ENCODE measurements at regions not wholly inside any gene's neighbourhood (a gene's known extent, or its start where the extent isn't known, plus 50 kb on each side); places are given as distances from the start of the nearest gene placed in this dataset.
"Not testable (repeated sequence)": the region's sequence is repeated elsewhere in the genome, so short reads cannot be mapped to it uniquely, and the experiment has no call there.

- Histone ChIP-seq H3K36me3 (ENCODE audit: control insufficient read depth, low read length) (no peaks in the 10 kb centered on the region), H3K9me3 (ENCODE audit: control insufficient read depth, insufficient read depth, low read length) (peaks cover 12% of the 10 kb centered on the region), H3F3A (ENCODE audit: control insufficient read depth, insufficient read depth) (no peaks in the 10 kb centered on the region), H3K27ac (ENCODE audit: low read depth, low read length) (no peak overlapping the region), H4K20me1 (ENCODE audit: control insufficient read depth, insufficient read depth, low read depth, low read length) (no peaks in the 10 kb centered on the region), H3K4me2 (ENCODE audit: low read length) (no peak overlapping the region), H3K4me1 (ENCODE audit: control insufficient read depth, low read length) (no peaks in the 10 kb centered on the region; the same call in 1 of the 2 replicates), H3K27me3 (ENCODE audit: control insufficient read depth, low read length) (no peaks in the 10 kb centered on the region), H3K9me2 (replicated peaks; ENCODE audit: control insufficient read depth, low read length) (no peaks in the 10 kb centered on the region), H3K79me2 (ENCODE audit: control insufficient read depth, low read length) (no peaks in the 10 kb centered on the region), H3K4me3 (ENCODE audit: low read length) (no peak overlapping the region)
- TF ChIP-seq EZH2phosphoT487 (IDR thresholded peaks at IDR 0.05; ENCODE audit: borderline replicate concordance, low read length) (no peak), CTCF (IDR thresholded peaks at IDR 0.05; ENCODE audit: low read depth, low read length, poor library complexity, severe bottlenecking) (no peak)
Measured at GRCh38 chr22:49392247-49392646, 435.4 kb downstream of the BRD1 start.

- H3F3A ChIP-seq (ENCODE audit: control insufficient read depth, insufficient read depth), result no peaks in the 10 kb centered on the region
- TF ChIP-seq CTCF (IDR thresholded peaks at IDR 0.05; ENCODE audit: low read depth, low read length, poor library complexity, severe bottlenecking) (no peak), EZH2phosphoT487 (IDR thresholded peaks at IDR 0.05; ENCODE audit: borderline replicate concordance, low read length) (no peak)
Measured at GRCh38 chr22:49391436-49391835, 436.2 kb downstream of the BRD1 start.

GRCh38 chr22:49390954-49391353 lies 436.7 kb downstream of the BRD1 start:
- no peaks in the 10 kb centered on the region; the same call in 1 of the 2 replicates for H3K4me1 ChIP-seq (ENCODE audit: control insufficient read depth, low read length)
- no peaks in the 10 kb centered on the region for H3F3A ChIP-seq (ENCODE audit: control insufficient read depth, insufficient read depth)
- H3K9me3 ChIP-seq (ENCODE audit: control insufficient read depth, insufficient read depth, low read length), result peaks cover 12% of the 10 kb centered on the region
- no peaks in the 10 kb centered on the region for H3K79me2 ChIP-seq (ENCODE audit: control insufficient read depth, low read length)
- no peaks in the 10 kb centered on the region for H3K27me3 ChIP-seq (ENCODE audit: control insufficient read depth, low read length)
- no peak overlapping the region for H3K4me2 ChIP-seq (ENCODE audit: low read length)
- H3K27ac ChIP-seq (ENCODE audit: low read depth, low read length), result no peak overlapping the region
- TF ChIP-seq EZH2phosphoT487 (IDR thresholded peaks at IDR 0.05; ENCODE audit: borderline replicate concordance, low read length) (no peak), CTCF (IDR thresholded peaks at IDR 0.05; ENCODE audit: low read depth, low read length, poor library complexity, severe bottlenecking) (no peak)
- H3K36me3 ChIP-seq (ENCODE audit: control insufficient read depth, low read length), result no peaks in the 10 kb centered on the region
- H3K9me2 ChIP-seq (replicated peaks; ENCODE audit: control insufficient read depth, low read length), result no peaks in the 10 kb centered on the region
- H3K4me3 ChIP-seq (ENCODE audit: low read length), result no peak overlapping the region
- H4K20me1 ChIP-seq (ENCODE audit: control insufficient read depth, insufficient read depth, low read depth, low read length), result no peaks in the 10 kb centered on the region

More at GRCh38 chr22:49391436-49391835, 436.2 kb downstream of the BRD1 start:
- Histone ChIP-seq H4K20me1 (ENCODE audit: control insufficient read depth, insufficient read depth, low read depth, low read length) (no peaks in the 10 kb centered on the region), H3K36me3 (ENCODE audit: control insufficient read depth, low read length) (no peaks in the 10 kb centered on the region), H3K27me3 (ENCODE audit: control insufficient read depth, low read length) (no peaks in the 10 kb centered on the region), H3K9me2 (replicated peaks; ENCODE audit: control insufficient read depth, low read length) (no peaks in the 10 kb centered on the region), H3K4me1 (ENCODE audit: control insufficient read depth, low read length) (no peaks in the 10 kb centered on the region; the same call in 1 of the 2 replicates), H3K79me2 (ENCODE audit: control insufficient read depth, low read length) (no peaks in the 10 kb centered on the region), H3K4me3 (ENCODE audit: low read length) (no peak overlapping the region), H3K4me2 (ENCODE audit: low read length) (no peak overlapping the region), H3K9me3 (ENCODE audit: control insufficient read depth, insufficient read depth, low read length) (peaks cover 12% of the 10 kb centered on the region), H3K27ac (ENCODE audit: low read depth, low read length) (no peak overlapping the region)

- H4K20me1 ChIP-seq (ENCODE audit: control insufficient read depth, insufficient read depth, low read depth, low read length); H3K27ac ChIP-seq (ENCODE audit: low read depth, low read length); H3K27me3 ChIP-seq (ENCODE audit: control insufficient read depth, low read length); H3K79me2 ChIP-seq (ENCODE audit: control insufficient read depth, low read length); H3K9me2 ChIP-seq (replicated peaks; ENCODE audit: control insufficient read depth, low read length); H3K4me3 ChIP-seq (ENCODE audit: low read length); H3K4me2 ChIP-seq (ENCODE audit: low read length): not testable (repeated sequence)
- peaks cover 42% of the 10 kb centered on the region for H3K4me1 ChIP-seq (ENCODE audit: control insufficient read depth, low read length)
- peaks cover 26% of the 10 kb centered on the region for H3F3A ChIP-seq (ENCODE audit: control insufficient read depth, insufficient read depth)
- peaks cover 15% of the 10 kb centered on the region for H3K36me3 ChIP-seq (ENCODE audit: control insufficient read depth, low read length)
- peaks cover 30% of the 10 kb centered on the region for H3K9me3 ChIP-seq (ENCODE audit: control insufficient read depth, insufficient read depth, low read length)
Measured at GRCh38 chr22:49383909-49384308, 443.8 kb downstream of the BRD1 start.
